Colon (tissue), 2 donors: ENCODE measurements at regions not wholly inside any gene's neighbourhood (a gene's known extent, or its start where the extent isn't known, plus 50 kb on each side); places are given as distances from the start of the nearest gene placed in this dataset.
A peak's percentile ranks its signal among the peaks of the same experiment; 100 is the strongest.

ENCODE experiments used
- FAIRE-seq: peaks from 2 replicates; lab custom pipeline; 2012; peaks lifted over from hg19 to GRCh38; lab: Jason Lieb, UNC
- donor health status: control.
- donor health status: control.

DNA sequence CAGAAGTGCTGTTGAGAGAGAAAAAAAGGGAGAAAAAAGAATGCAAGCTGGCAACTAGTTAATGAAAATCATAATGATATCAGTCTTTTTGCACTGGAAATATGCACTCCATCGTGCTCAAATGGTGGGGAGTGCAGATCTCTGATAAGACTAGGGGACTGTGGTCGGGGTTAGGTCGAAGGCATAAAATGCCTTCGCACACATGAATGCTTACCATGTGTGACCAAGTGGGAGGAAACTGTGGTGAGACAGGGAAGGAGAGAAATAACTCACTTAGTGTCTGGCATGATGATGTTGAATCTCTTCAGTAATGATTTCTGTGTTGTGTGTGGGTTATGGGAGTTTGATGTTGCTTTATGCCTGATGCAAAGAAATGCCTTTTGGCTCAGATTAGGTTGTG lies 358.9 kb downstream of the FBXO8 start:
- no peak for FAIRE-seq

- FAIRE-seq, result no peak
Measured at GRCh38 chr4:173919861-173920260, 363.6 kb downstream of the FBXO8 start.

- FAIRE-seq, result no peak
Measured at GRCh38 chr4:173919196-173919595, 364.3 kb downstream of the FBXO8 start.

- no peak for FAIRE-seq
Measured at GRCh38 chr4:173917255-173917960, 366.1 kb downstream of the FBXO8 start.

DNA sequence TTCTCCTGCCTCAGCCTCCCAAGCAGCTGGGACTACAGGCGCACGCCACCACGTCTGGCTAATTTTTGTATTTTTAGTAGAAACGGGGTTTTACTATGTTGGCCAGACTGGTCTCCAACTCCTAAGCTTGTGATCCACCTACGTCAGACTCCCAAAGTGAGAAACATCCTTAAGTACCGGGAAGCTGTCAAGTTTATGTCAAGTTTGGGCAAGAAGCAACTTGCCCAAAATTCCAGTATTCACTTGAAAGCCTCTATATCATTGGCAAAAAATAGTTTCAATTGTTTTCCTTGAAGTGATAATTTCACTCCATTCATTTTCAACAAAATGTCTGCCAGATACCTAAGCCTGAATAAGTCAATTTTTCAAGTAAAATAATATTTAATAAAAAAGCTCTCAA lies 370.0 kb downstream of the FBXO8 start:
- FAIRE-seq, result no peak

DNA sequence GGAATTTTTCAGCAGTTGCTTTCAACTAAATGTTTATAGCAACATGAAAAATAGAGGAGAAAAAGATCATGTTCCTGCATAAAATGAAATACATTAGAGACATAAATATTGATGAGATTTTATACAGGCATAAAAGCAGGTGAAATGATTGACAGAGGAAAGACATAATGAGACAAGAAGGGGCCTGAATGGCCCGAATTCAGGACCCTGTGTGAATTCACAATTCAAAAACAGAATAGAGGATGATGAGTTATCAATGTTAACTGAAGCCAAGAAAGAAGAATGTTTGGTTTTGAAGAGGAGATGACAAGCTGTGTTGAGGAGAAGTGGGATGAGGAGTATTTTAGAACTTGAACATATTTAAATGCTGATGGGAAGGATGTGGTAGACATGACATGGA lies 371.1 kb downstream of the FBXO8 start:
- FAIRE-seq, result no peak

DNA sequence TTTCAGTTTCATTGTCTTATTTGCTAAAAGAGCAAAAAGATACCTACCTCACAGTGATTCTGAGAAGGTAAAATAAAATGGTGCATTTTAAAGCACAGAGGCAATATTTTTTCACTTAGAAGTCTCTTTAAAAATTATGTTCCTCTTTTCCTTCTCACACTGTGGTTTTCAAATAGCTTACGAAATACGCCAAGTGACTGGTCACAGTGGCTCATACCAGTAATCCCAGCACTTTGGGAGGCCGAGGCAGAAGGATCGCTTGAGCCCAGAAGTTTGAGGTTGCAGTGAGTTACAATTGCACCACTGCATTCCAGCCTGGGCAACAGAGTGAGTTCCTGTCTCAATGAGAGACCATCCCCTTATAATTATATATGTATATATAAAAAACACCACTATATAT lies 372.6 kb downstream of the FBXO8 start:
- no peak for FAIRE-seq

DNA sequence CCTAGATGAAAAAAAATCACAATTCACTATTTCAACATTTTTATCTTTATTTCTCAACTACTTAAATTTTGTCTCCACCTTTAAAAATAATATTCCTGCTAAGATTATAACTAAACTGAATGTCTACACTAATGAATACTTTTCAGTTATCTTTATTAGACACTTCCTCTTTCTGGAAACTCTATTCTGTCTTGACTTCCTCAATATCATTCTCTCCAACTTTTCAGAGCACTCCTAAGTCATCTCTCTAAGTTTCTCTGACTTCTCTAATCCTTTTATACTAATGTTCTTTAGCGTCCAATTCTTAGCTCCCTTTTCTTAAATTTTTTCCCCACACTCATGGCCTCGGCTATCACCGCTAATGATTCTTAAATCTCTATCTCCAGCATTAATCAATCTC lies 374.2 kb downstream of the FBXO8 start:
- FAIRE-seq, result no peak

- no peak for FAIRE-seq
Measured at GRCh38 chr4:173899813-173900212, 369.8 kb upstream of the HAND2 start.

GRCh38 chr4:173891072-173891471 lies 361.0 kb upstream of the HAND2 start:
- FAIRE-seq, result no peak

DNA sequence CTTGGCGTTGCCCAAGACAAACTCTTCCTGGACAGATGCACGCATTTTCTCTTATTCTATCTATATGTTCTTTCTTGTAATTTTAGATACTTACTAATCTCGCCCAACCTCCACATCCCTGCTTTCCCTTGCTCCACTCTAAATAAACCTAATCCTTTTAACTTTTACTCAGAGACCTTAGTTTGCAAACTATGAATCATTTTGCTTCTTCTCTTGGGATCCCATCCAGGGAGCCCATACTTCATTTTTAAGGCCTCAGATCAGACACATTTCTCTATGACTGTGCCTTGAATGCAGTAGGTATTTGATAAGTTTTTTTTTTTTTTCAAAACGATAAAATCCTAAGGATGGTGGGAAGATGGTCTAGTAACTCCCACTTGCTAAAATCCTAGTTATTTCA lies 353.8 kb upstream of the HAND2 start:
- no peak for FAIRE-seq

DNA sequence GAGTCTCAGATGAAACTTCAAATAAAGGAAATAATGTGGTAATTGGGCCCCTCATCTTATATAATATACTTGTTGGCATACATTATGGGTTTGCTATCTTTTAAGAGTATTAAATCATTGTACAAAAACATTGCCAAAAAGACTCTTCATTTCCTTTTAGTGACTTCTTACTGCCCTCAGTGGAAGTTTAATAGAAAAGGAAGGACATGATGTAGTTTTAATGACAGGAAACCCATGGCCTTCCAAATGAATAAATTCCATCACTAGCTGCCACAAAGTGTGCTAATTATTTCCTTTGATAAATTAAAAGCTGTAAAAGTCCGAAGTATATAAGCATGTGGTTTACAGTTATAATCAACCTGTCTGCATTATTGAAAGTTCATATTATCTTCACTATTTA lies 350.9 kb upstream of the HAND2 start:
- no peak for FAIRE-seq

- no peak for FAIRE-seq
Measured at GRCh38 chr4:173879509-173879908, 349.5 kb upstream of the HAND2 start.

DNA sequence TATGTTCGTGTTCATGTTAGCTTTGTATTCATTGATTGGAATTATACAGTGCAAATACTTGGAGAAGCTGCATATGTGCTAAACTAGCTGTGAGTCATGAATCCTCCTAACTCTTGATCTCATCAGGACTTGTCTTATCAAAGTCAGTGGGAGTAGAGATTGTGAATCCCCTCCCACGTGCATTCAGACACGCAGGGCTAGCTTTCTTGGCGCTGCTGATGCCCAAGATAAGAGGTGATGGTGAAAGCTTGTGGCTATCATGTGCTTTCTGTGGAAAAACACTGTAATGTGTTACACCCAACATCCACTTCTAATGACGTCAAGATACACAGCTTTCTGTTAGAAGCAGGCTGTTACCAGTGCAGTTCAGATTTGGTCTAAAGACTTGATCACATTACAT lies 348.7 kb upstream of the HAND2 start:
- FAIRE-seq, result no peak

DNA sequence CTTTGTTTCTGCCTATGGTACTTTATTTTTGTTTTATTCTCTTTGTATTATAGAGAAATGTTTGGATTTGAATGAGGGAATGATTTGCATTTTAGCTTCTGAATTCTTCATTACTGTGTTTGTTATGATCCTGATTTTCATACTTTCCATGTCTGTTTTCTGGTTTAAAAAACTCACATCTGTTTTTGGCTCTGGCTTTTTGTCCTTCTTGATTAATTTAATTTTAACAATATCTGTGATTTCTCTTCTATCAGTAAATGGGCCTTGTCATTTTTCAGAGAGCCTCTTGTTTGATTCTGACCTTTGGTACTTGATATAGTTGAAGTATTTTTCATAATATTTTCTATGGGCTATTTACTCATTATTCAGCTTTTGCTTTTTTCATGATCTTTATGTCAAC lies 341.6 kb upstream of the HAND2 start:
- no peak for FAIRE-seq

- no peak for FAIRE-seq
Measured at GRCh38 chr4:173866322-173867026, 336.4 kb upstream of the HAND2 start.

GRCh38 chr4:173862754-173863153 lies 332.7 kb upstream of the HAND2 start:
- no peak for FAIRE-seq

DNA sequence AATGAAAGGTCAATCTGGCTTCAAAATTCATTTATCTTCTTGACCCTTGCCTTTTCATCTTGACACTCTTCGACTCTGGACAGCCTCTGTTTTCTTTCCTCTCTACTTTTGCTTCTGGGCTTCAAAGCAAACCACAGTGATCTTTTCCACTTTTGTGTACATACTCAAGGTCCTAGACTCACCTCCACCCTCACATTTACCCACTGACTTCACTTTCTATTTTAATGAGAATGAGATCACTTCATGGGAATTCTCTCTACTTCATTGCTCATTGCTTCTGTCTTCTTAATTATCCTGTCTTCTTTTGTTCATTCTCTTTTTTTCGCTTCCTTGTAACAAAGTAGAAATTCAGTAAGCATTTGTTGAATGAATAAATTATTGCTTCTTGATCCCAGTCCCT lies 330.1 kb upstream of the HAND2 start:
- FAIRE-seq, result no peak

GRCh38 chr4:173859091-173859713 lies 329.2 kb upstream of the HAND2 start:
- no peak for FAIRE-seq

DNA sequence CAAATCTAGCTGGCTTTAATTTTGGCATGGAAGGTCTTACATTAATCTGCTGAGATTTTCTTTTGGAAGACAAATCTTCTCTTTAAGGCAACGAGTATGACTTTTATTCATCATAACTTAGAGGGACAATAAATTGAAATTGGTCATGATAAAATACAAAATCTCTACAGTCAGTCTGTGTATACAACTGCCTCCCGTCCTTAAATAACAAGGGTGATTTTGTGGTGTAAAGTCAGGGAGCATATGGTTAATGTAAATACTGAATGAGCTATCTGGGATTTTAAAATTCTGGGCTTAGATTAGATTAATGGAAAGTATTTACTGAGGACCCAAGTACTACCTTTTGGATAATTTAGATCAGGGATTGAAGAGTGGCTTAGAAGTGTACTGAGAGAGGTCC lies 328.4 kb upstream of the HAND2 start:
- FAIRE-seq, result no peak

- no peak for FAIRE-seq
Measured at GRCh38 chr4:173857828-173858227, 327.8 kb upstream of the HAND2 start.

GRCh38 chr4:173855015-173855414 lies 325.0 kb upstream of the HAND2 start:
- peak; percentile 49 for FAIRE-seq

- FAIRE-seq, result no peak
Measured at GRCh38 chr4:173852775-173853174, 322.7 kb upstream of the HAND2 start.

- no peak for FAIRE-seq
Measured at GRCh38 chr4:173845580-173845979, 315.6 kb upstream of the HAND2 start.
